ENCODE measurements at regions not wholly inside any gene's neighbourhood (a gene's known extent, or its start where the extent isn't known, plus 50 kb on each side); places are given as distances from the start of the nearest gene placed in this dataset.
"Not testable (repeated sequence)": the region's sequence is repeated elsewhere in the genome, so short reads cannot be mapped to it uniquely, and the experiment has no call there.

- Mint-ChIP-seq H3K4me1 (peaks cover 1% of the 10 kb centered on the region), H3K36me3 (no peaks in the 10 kb centered on the region), H3K9me3 (no peaks in the 10 kb centered on the region), H3K27me3 (peaks cover 21% of the 10 kb centered on the region), H3K4me3 (no peak overlapping the region), H3K27ac (no peak overlapping the region)
- DNase-seq: no peak
- POLR2A ChIA-PET: no interaction called here
- ATAC-seq (ENCODE audit: low read depth): no peak
Measured at GRCh38 chr3:128544190-128544589, 51.2 kb upstream of the GATA2 start.

GRCh38 chr3:128543570-128544174, 50.7 kb upstream of the GATA2 start:
- H3K4me3 Mint-ChIP-seq; H3K36me3 Mint-ChIP-seq; H3K9me3 Mint-ChIP-seq; DNase-seq; ATAC-seq (ENCODE audit: low read depth); POLR2A ChIA-PET; H3K27ac Mint-ChIP-seq; H3K4me1 Mint-ChIP-seq: not testable (repeated sequence)
- peaks cover 19% of the 10 kb centered on the region for H3K27me3 Mint-ChIP-seq

All from activated naive CD8-positive, alpha-beta T cell treated with anti-CD3 and anti-CD28 coated beads, Interleukin-2, amount 10 ng/mL, durations not matched to agents 7 days and 5 days (primary cell).